ENCODE measurements at regions not wholly inside any gene's neighbourhood (a gene's known extent, or its start where the extent isn't known, plus 50 kb on each side); places are given as distances from the start of the nearest gene placed in this dataset.

DNA sequence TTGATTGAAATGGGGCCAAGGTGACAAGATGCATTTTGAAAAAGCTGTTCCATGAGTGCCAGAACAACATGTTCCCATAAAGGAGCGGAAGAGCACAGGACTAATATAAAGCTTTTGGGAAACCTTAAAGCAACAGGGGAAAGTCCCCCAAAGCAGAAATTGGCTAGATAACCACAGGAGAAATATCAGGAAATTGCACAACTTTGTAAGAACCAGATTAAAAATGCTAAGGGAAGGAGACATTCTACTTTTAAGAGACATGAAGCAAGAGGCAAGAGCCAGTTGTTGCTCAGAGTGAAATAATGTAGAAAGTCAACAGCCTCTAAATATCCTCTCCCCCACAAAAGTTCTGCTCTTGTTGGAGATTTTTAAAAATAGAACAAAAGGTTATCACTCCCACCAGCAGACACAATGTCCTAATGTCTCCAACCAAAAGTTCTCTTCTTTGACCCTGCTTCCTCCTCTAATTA is 85.2 kb upstream of the LNX1 start:
- in situ Hi-C loops (cut with HindIII; ENCODE audit: low sequenced_read_pairs), result no loop called here
- DNase-seq (ENCODE audit: low read depth, low spot score), result no peak
- TF ChIP-seq, protein P1, sequence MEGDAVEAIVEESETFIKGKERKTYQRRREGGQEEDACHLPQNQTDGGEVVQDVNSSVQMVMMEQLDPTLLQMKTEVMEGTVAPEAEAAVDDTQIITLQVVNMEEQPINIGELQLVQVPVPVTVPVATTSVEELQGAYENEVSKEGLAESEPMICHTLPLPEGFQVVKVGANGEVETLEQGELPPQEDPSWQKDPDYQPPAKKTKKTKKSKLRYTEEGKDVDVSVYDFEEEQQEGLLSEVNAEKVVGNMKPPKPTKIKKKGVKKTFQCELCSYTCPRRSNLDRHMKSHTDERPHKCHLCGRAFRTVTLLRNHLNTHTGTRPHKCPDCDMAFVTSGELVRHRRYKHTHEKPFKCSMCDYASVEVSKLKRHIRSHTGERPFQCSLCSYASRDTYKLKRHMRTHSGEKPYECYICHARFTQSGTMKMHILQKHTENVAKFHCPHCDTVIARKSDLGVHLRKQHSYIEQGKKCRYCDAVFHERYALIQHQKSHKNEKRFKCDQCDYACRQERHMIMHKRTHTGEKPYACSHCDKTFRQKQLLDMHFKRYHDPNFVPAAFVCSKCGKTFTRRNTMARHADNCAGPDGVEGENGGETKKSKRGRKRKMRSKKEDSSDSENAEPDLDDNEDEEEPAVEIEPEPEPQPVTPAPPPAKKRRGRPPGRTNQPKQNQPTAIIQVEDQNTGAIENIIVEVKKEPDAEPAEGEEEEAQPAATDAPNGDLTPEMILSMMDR (IDR thresholded peaks at IDR 0.05; ENCODE audit: low read depth, low read length), result no peak
- H3K4me3 ChIP-seq (ENCODE audit: low read depth, low read length), result no peak overlapping the region

- DNase-seq (ENCODE audit: low read depth, low spot score), result no peak
- TF ChIP-seq, protein P1 (IDR thresholded peaks at IDR 0.05; ENCODE audit: low read depth, low read length), result no peak
- in situ Hi-C loops (cut with HindIII; ENCODE audit: low sequenced_read_pairs), result no loop called here
- H3K4me3 ChIP-seq (ENCODE audit: low read depth, low read length), result no peak overlapping the region
These were observed 83.6 kb upstream of the LNX1 start for GRCh38 chr4:53674903-53675302.

DNA sequence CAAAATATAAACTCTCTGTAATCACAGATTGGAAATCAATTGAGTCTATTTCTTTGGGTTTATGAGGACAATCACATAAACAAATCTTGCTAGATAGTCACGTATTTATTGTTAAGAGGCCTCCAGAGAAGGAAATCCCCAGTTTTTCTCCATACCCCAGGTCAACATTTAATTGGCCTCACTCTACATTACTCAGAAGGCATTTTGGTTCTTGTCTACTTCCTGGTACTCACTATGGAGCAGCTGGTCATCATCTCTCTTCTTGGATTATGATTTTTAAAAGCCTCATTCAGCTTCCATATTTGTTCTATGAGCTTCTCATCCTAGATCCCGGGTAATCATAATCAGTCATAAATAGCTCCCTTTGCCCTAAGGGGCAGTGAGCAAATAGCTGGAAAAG is 81.6 kb upstream of the LNX1 start:
- DNase-seq (ENCODE audit: low read depth, low spot score), result no peak
- in situ Hi-C loops (cut with HindIII; ENCODE audit: low sequenced_read_pairs), result no loop called here
- TF ChIP-seq, protein P1 (IDR thresholded peaks at IDR 0.05; ENCODE audit: low read depth, low read length), result no peak
- no peak overlapping the region for H3K4me3 ChIP-seq (ENCODE audit: low read depth, low read length)

DNA sequence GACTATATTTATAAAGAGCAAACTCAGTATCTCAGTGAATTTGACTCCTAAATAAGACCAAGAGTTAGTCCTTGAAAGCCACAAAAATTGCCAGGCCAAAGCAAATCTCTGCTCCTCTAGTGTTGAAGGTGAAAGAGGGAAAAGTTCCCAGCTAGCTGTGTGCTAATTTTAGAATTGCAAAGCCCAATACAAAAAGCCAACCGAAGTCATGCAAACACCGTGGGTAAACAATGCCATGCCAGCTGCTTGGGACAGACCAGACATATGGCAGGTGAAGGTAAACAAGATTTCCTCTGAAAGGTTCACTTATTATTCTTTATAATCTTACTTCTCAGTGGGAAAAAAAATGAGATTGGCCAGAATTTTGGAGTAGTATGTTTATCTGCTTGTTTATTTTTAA is 80.5 kb upstream of the LNX1 start:
- TF ChIP-seq, protein P1 (IDR thresholded peaks at IDR 0.05; ENCODE audit: low read depth, low read length), result no peak
- H3K4me3 ChIP-seq (ENCODE audit: low read depth, low read length), result no peak overlapping the region
- DNase-seq (ENCODE audit: low read depth, low spot score), result no peak
- in situ Hi-C loops (cut with HindIII; ENCODE audit: low sequenced_read_pairs), result no loop called here

- in situ Hi-C loops (cut with HindIII; ENCODE audit: low sequenced_read_pairs), result no loop called here
- TF ChIP-seq, protein P1 (IDR thresholded peaks at IDR 0.05; ENCODE audit: low read depth, low read length), result no peak
- DNase-seq (ENCODE audit: low read depth, low spot score), result no peak
- no peak overlapping the region for H3K4me3 ChIP-seq (ENCODE audit: low read depth, low read length)
These were observed 68.5 kb upstream of the LNX1 start for GRCh38 chr4:53659737-53660136.

DNA sequence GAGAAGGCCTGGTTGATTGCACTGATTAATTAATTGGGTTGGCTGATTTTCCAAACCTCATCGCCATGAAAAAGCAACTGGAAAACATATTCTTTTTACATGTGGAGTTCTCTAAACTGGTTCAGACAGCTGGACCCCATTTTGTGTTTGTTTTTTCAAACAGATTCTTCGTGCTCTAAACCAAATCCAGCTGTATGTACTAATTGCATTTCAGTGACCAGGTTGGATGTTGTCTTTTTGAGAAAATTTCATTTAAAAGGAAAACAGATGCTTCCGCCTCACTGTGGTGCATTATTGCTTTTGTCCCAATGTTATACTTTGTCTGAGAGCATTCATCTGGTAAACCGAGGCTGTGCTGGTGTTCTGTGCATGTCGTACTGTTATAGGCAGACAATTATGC is 67.8 kb upstream of the LNX1 start:
- DNase-seq (ENCODE audit: low read depth, low spot score), result no peak
- no peak overlapping the region for H3K4me3 ChIP-seq (ENCODE audit: low read depth, low read length)
- TF ChIP-seq, protein P1 (IDR thresholded peaks at IDR 0.05; ENCODE audit: low read depth, low read length), result no peak
- in situ Hi-C loops (cut with HindIII; ENCODE audit: low sequenced_read_pairs), result no loop called here

DNA sequence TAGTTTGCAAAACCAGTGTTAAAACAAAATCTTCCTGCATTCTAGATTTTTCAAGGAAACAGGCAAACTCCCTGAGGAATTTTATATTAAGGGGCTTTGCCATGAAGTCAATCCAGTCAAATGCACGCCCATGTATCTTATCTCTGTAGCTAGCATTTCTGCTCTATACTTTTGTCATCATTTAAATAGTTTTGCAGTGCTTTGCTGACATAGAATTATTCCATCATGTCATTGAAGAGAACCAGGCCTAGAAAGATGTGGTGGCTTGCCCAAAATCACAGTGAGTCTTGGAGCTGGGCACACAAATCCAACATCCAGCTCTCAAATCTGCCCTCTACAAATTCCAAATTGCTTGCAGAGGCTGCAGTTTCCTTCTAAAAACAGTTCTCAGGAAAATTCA is 66.7 kb upstream of the LNX1 start:
- DNase-seq (ENCODE audit: low read depth, low spot score), result no peak
- H3K4me3 ChIP-seq (ENCODE audit: low read depth, low read length), result no peak overlapping the region
- in situ Hi-C loops (cut with HindIII; ENCODE audit: low sequenced_read_pairs), result no loop called here
- TF ChIP-seq, protein P1 (IDR thresholded peaks at IDR 0.05; ENCODE audit: low read depth, low read length), result no peak

Measured in astrocyte of the spinal cord (primary cell).